ENCODE measurements at regions not wholly inside any gene's neighbourhood (a gene's known extent, or its start where the extent isn't known, plus 50 kb on each side); places are given as distances from the start of the nearest gene placed in this dataset.

DNA sequence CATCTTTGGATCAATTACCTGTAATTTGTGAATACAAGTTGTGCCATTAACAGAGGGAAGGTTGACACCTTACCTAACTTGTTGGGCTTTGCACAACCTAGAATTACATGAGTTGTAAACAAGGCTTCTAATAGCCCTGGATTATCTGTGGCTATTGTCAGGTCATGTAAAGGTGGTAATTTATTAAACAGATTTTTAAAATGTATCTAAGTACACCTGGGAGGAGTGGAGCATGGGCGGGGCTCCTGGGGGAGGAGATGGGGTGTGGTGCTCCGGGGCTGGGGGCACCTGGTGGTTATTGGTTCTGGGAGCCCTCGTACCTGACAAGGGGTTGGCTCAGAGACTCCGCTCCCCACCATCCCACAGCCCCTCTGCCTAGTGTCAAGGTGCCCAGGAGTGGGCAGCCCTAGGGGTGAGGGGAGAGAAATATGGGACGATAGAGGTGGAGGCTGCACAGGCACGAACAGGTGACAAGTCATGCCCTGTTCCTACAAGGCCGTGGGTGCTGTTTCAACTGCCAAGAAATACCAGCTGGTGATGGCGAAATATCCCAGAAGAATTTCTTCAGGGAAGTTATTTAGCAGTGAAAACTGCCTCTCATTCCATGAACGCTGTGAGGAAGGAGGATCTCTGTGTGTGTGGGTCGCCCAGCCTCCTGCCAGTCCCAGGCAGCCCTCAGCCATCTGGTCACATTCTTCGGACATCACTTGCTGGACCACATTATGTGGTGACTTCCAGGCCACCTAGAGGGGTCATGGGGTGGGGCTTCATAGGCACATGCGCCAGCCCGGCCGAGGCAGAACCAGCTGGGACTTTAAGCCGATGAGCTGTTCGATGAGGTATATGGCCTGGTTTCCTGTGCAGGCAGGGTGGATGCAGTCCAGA is 55.5 kb upstream of the IRX3 start:
- TF ChIP-seq POLR2A (IDR thresholded peaks at IDR 0.05) (no peak), EP300 (IDR thresholded peaks at IDR 0.05) (no peak)
- TF ChIP-seq, protein P1, sequence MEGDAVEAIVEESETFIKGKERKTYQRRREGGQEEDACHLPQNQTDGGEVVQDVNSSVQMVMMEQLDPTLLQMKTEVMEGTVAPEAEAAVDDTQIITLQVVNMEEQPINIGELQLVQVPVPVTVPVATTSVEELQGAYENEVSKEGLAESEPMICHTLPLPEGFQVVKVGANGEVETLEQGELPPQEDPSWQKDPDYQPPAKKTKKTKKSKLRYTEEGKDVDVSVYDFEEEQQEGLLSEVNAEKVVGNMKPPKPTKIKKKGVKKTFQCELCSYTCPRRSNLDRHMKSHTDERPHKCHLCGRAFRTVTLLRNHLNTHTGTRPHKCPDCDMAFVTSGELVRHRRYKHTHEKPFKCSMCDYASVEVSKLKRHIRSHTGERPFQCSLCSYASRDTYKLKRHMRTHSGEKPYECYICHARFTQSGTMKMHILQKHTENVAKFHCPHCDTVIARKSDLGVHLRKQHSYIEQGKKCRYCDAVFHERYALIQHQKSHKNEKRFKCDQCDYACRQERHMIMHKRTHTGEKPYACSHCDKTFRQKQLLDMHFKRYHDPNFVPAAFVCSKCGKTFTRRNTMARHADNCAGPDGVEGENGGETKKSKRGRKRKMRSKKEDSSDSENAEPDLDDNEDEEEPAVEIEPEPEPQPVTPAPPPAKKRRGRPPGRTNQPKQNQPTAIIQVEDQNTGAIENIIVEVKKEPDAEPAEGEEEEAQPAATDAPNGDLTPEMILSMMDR (IDR thresholded peaks at IDR 0.05), result no peak
- no peaks in the 10 kb centered on the region for H3K9me3 ChIP-seq
- H3K36me3 ChIP-seq, result no peaks in the 10 kb centered on the region
- DNase-seq (ENCODE audit: low spot score in 2 of 2), result no peak
- WGBS, 2 donors, result 75 to 83% methylated on average over 10 to 15 of the region's 16 CpGs
- H3K27me3 ChIP-seq, result peaks cover 0 to 5% of the 10 kb centered on the region in 2 donors
- no peak overlapping the region for H3K27ac ChIP-seq
- H3K4me1 ChIP-seq, result no peaks in the 10 kb centered on the region
- no peak overlapping the region for H3K4me3 ChIP-seq

DNA sequence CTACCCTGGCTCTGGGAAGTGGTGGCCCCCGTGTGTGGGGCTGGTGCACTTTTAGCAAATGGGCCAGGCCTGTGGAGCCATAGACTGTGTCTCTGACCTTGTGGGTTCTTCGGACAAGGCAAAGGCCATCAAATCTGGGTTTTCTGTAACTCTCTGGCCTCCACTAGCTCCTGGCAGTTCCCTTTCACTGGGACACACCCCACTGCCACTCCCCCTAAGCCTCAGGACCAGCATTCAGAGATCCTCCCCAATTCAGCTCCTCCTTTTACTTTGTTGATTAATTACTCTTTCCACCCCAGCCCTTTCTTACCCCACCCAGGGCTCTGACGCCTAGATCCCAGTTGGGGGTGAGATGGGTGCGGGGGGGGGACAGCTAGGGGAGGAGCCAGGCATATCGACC is 53.9 kb upstream of the IRX3 start:
- 45 to 51% methylated on average over 5 of the region's 5 CpGs for WGBS, 2 donors
- no peak overlapping the region for H3K4me3 ChIP-seq
- H3K9me3 ChIP-seq, result no peaks in the 10 kb centered on the region
- H3K27me3 ChIP-seq, result peaks cover 0 to 5% of the 10 kb centered on the region in 2 donors
- H3K36me3 ChIP-seq, result no peaks in the 10 kb centered on the region
- H3K27ac ChIP-seq, result no peak overlapping the region
- TF ChIP-seq POLR2A (IDR thresholded peaks at IDR 0.05), result no peak
- TF ChIP-seq EP300 (IDR thresholded peaks at IDR 0.05), result no peak
- TF ChIP-seq, protein P1 (IDR thresholded peaks at IDR 0.05), result no peak
- DNase-seq (ENCODE audit: low spot score in 2 of 2), result no peak
- no peaks in the 10 kb centered on the region for H3K4me1 ChIP-seq

DNA sequence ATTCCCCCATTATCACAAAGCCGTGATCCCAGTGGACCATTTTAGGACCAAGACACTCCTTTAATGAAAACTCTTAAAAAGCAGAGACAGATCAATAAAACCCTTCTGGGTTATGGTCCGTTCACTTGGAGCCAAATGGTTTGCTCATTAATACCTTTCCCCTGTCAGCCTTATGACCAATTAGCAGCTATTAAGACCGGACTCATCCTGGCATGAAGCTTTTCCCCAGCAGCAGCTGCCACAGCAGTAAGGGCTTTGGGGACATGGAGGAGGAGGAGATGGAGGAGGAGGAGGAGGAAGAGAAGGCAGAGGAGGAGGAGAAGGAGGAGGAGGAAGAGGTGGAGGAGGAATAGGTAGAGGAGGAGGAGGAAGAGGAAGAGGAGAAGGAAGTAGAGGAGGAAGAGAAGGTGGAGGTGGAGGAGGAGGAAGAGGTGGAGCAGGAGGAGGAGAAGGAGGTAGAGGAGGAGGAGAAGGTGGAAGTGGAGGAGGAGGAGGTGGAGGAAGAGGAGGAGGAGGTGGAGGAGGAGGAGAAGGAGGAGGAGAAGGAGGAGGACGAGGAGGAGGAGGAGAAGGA is 50.1 kb upstream of the IRX3 start:
- 14 to 25% methylated on average over 4 of the region's 4 CpGs for WGBS, 2 donors
- no peaks in the 10 kb centered on the region for H3K4me1 ChIP-seq
- H3K4me3 ChIP-seq, result no peak overlapping the region
- peaks cover 0 to 5% of the 10 kb centered on the region in 2 donors for H3K27me3 ChIP-seq
- TF ChIP-seq, protein P1 (IDR thresholded peaks at IDR 0.05), result no peak
- TF ChIP-seq POLR2A (IDR thresholded peaks at IDR 0.05) (no peak), EP300 (IDR thresholded peaks at IDR 0.05) (no peak)
- H3K27ac ChIP-seq, result no peak overlapping the region
- H3K9me3 ChIP-seq, result no peaks in the 10 kb centered on the region
- DNase-seq (ENCODE audit: low spot score in 2 of 2), result no peak
- H3K36me3 ChIP-seq, result no peaks in the 10 kb centered on the region
